CD4-positive, CD25-positive, alpha-beta regulatory T cell (primary cell): ENCODE measurements at regions not wholly inside any gene's neighbourhood (a gene's known extent, or its start where the extent isn't known, plus 50 kb on each side); places are given as distances from the start of the nearest gene placed in this dataset.

Experiments used
- ATAC-seq, 2 donors: fragments of 150-1000 bp; cut with Tn5 transposase; one replicate each; pipeline ENCODE4 v1.10.0; 2021; ENCODE audit warnings: low read depth in 2 of 2, moderate number of reproducible peaks in 2 of 2, moderate library complexity in 1 of 2
- DNase-seq, 3 donors: peaks; one replicate each; pipeline versions ENCODE4 v3.0.0 to v3.0.0-alpha.2; 2012 to 2022; ENCODE audit warnings: mixed read lengths in 1 of 3
- H3K27ac ChIP-seq: one replicate; pipeline ENCODE4 v1.7.0; 2013; ENCODE audit warnings: mild to moderate bottlenecking, low read length; ENCODE audit not compliant: insufficient read depth, poor library complexity, severe bottlenecking
- H3K27me3 ChIP-seq: one replicate; pipeline ENCODE4 v1.7.0; 2013; ENCODE audit warnings: low read length; ENCODE audit not compliant: control insufficient read depth, insufficient read depth
- H3K36me3 ChIP-seq: one replicate; pipeline ENCODE4 v1.7.0; 2013; ENCODE audit warnings: mild to moderate bottlenecking, low read length, moderate library complexity; ENCODE audit not compliant: control insufficient read depth, insufficient read depth
- H3K4me1 ChIP-seq: 2 replicates; pipeline ENCODE4 v1.7.0; 2013; ENCODE audit warnings: mild to moderate bottlenecking, low read length; ENCODE audit not compliant: insufficient read depth, control insufficient read depth, poor library complexity, severe bottlenecking
- H3K4me3 ChIP-seq: one replicate; pipeline ENCODE4 v1.7.0; 2013; ENCODE audit warnings: low read depth, mild to moderate bottlenecking, low read length, moderate library complexity
- H3K9me3 ChIP-seq, 2 experiments: 1 replicate in 1 of 2; 2 replicates in 1 of 2; pipeline ENCODE4 v1.7.0; 2013; ENCODE audit warnings: low read length in 2 of 2, mild to moderate bottlenecking in 1 of 2, moderate library complexity in 1 of 2; ENCODE audit not compliant: control insufficient read depth in 2 of 2
- H3K27ac Mint-ChIP-seq, 3 donors: one replicate each; pipeline ENCODE4 v1.8.0; 2020 to 2022; ENCODE audit warnings: mild to moderate bottlenecking in 3 of 3, mixed read lengths in 3 of 3, moderate library complexity in 2 of 3
- H3K27me3 Mint-ChIP-seq: one replicate; pipeline ENCODE4 v1.8.0; 2022; ENCODE audit warnings: mild to moderate bottlenecking, mixed read lengths
- H3K36me3 Mint-ChIP-seq: one replicate; pipeline ENCODE4 v1.8.0; 2020; ENCODE audit warnings: mixed read lengths
- H3K4me1 Mint-ChIP-seq, 4 donors: one replicate each; pipeline ENCODE4 v1.8.0; 2020 to 2022; ENCODE audit warnings: mixed read lengths in 4 of 4, mild to moderate bottlenecking in 1 of 4
- H3K4me3 Mint-ChIP-seq, 4 donors: one replicate each; pipeline ENCODE4 v1.8.0; 2020 to 2022; ENCODE audit warnings: mild to moderate bottlenecking in 4 of 4, mixed read lengths in 4 of 4, moderate library complexity in 3 of 4
- H3K9me3 Mint-ChIP-seq, 7 donors: one replicate each; pipeline ENCODE4 v1.8.0; 2020 to 2022; ENCODE audit warnings: mixed read lengths in 7 of 7, mild to moderate bottlenecking in 3 of 7, moderate library complexity in 2 of 7

DNA sequence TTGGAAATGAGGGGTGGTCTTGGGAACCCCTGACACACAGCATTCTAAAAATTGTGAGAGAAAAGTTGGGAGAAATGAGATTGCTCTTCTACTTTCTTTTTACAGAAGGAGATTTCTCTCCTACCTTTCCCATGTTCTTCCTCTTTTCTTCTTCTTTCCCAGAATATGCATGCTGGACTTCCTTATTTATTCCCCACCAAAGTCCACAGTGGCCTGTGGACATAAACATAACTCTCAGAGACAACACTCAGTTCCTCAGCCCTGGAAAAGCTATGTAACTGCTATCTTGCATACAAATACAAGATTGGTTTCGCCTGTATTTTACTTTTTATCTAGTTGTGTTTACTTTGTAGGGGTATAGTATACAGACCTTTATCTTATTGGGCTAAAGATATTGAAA, 54.6 kb upstream of the C1GALT1 start:
- Mint-ChIP-seq H3K4me1 (peaks cover 0 to 3% (median 0%) of the 10 kb centered on the region in 4 donors), H3K4me3 (no peak overlapping the region), H3K27ac (no peak overlapping the region), H3K27me3 (peaks cover 27% of the 10 kb centered on the region), H3K36me3 (peaks cover 3% of the 10 kb centered on the region), H3K9me3 (peaks cover 0 to 3% (median 0%) of the 10 kb centered on the region in 7 donors)
- Histone ChIP-seq H3K4me1 (no peaks in the 10 kb centered on the region), H3K27me3 (peaks cover 3% of the 10 kb centered on the region), H3K9me3 (no peaks in the 10 kb centered on the region), H3K27ac (no peak overlapping the region), H3K4me3 (no peak overlapping the region), H3K36me3 (no peaks in the 10 kb centered on the region)
- DNase-seq (no peak), ATAC-seq (no peak)

DNA sequence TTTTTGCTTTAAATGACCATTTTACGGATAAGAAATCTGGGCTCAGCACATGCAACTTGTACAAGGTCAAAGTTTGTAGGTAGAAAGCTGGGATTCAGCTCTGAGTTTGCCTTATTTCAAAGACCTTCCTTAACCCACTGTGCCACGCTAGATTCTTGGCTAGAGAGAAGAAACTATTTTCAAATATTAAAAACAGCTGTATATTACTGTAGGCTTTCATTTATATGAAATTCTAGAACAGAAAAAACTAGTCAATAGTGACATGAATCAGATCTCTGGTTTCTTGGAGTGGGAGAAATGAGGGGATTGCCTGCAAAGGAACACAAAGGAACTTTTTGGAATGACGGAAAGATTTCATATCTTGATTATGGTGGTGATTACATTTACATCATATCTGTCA, 53.0 kb upstream of the C1GALT1 start:
- H3K27ac ChIP-seq: no peak overlapping the region
- no peak for DNase-seq
- Mint-ChIP-seq H3K27ac (no peak overlapping the region), H3K36me3 (peaks cover 1% of the 10 kb centered on the region), H3K4me1 (peaks cover 0 to 3% (median 0%) of the 10 kb centered on the region in 4 donors), H3K9me3 (peaks cover 0 to 3% (median 0%) of the 10 kb centered on the region in 7 donors), H3K27me3 (peaks cover 18% of the 10 kb centered on the region), H3K4me3 (no peak overlapping the region)
- H3K9me3 ChIP-seq: no peaks in the 10 kb centered on the region
- H3K27me3 ChIP-seq: no peaks in the 10 kb centered on the region
- H3K4me3 ChIP-seq: no peak overlapping the region
- ATAC-seq: no peak
- no peaks in the 10 kb centered on the region for H3K36me3 ChIP-seq
- no peaks in the 10 kb centered on the region for H3K4me1 ChIP-seq

DNA sequence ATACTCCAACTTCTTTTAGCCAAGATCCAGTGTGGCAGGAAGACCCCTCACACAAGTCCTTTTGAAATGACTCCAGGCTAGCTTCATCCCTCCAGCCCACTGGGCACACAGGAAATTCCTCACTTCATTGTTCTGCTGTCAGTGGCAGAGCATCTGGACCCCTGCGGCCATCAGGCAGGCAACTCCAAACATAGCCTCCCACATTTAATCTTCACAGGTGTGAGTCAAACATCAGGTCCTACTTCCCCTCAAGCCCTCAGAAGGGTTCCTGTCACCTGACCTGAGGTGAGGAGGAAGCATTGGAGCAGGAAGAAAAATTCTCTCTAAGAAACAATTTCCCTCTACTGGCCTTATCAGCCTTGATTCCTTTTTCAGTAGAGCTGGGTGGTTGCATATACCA, 51.1 kb upstream of the C1GALT1 start:
- Histone ChIP-seq H3K27ac (no peak overlapping the region), H3K9me3 (no peaks in the 10 kb centered on the region), H3K4me1 (no peaks in the 10 kb centered on the region), H3K36me3 (no peaks in the 10 kb centered on the region), H3K4me3 (no peak overlapping the region), H3K27me3 (no peaks in the 10 kb centered on the region)
- H3K27me3 Mint-ChIP-seq: peaks cover 12% of the 10 kb centered on the region
- no peak for DNase-seq
- no peaks in the 10 kb centered on the region for H3K36me3 Mint-ChIP-seq
- H3K9me3 Mint-ChIP-seq: peaks cover 0 to 1% (median 0%) of the 10 kb centered on the region in 7 donors
- no peak overlapping the region for H3K4me3 Mint-ChIP-seq
- no peak overlapping the region for H3K27ac Mint-ChIP-seq
- peaks cover 0 to 3% (median under 1%) of the 10 kb centered on the region in 4 donors for H3K4me1 Mint-ChIP-seq
- ATAC-seq: no peak
